ENCODE measurements at regions not wholly inside any gene's neighbourhood (a gene's known extent, or its start where the extent isn't known, plus 50 kb on each side); places are given as distances from the start of the nearest gene placed in this dataset.

DNA sequence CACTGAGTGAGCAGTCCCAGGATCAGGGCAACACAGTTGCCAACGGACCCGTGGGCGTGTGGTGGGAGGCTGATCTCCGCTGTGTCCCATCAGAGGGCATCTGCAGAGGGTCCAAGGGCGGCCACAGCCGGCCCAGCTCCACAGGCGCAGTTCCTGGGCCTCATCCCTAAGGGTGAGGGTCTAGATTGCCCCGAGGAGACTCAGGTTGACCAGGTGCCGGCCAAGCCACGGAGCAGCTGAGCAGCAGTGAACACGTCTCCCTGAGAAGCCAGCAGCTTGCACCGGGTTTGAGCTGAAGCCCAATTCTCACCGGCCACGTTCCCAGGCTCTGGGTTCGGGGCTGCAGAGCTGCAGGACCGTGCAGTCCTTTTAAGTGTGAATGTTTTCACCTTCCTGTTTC lies 58.8 kb upstream of the ADGRA1 start:
- H3K9ac ChIP-seq (ENCODE audit: low read length): no peak overlapping the region
- DNase-seq (ENCODE audit: low read depth, low spot score) (no peak), ATAC-seq (no peak)
- H3K4me1 ChIP-seq (ENCODE audit: control insufficient read depth in 1 of 2, insufficient read depth in 2 of 2, low read length in 2 of 2): no peaks in the 10 kb centered on the region
- no peaks in the 10 kb centered on the region for H3K79me2 ChIP-seq (ENCODE audit: insufficient read depth, low read length)
- H3K4me2 ChIP-seq (ENCODE audit: low read length): no peak overlapping the region
- no peak overlapping the region for H3K4me3 ChIP-seq (replicated peaks in 1 of 2; ENCODE audit: low read depth in 1 of 2, low read length in 2 of 2)
- H4K20me1 ChIP-seq (ENCODE audit: insufficient read depth): no peaks in the 10 kb centered on the region
- intact Hi-C loops (cut with micrococcal nuclease): no loop called here
- H3K9me2 ChIP-seq (ENCODE audit: insufficient read depth): no peaks in the 10 kb centered on the region
- TF ChIP-seq SP1 (IDR thresholded peaks at IDR 0.05; ENCODE audit: low read depth) (no peak), SIN3A (IDR thresholded peaks at IDR 0.05; ENCODE audit: low read depth) (no peak), YY1 (IDR thresholded peaks at IDR 0.05; ENCODE audit: extremely low read depth, insufficient replicate concordance, low read depth, low read length) (no peak), FOSL1 (IDR thresholded peaks at IDR 0.05; ENCODE audit: low read depth) (no peak), EZH2 (IDR thresholded peaks at IDR 0.05) (no peak), ELF1 (IDR thresholded peaks at IDR 0.05; ENCODE audit: borderline replicate concordance, low read depth) (no peak), JUND (IDR thresholded peaks at IDR 0.05) (no peak), TCF7L2 (IDR thresholded peaks at IDR 0.05; ENCODE audit: borderline replicate concordance, extremely low read depth, insufficient read depth, insufficient read length) (no peak), POLR2AphosphoS5 (IDR thresholded peaks at IDR 0.05; ENCODE audit: low read depth, low read length) (no peak), ZNF274 (IDR thresholded peaks at IDR 0.05; ENCODE audit: low read depth, low read length) (no peak), SRF (IDR thresholded peaks at IDR 0.05; ENCODE audit: low read depth) (no peak), ZFX (IDR thresholded peaks at IDR 0.05) (no peak)
- TF ChIP-seq, protein P1, sequence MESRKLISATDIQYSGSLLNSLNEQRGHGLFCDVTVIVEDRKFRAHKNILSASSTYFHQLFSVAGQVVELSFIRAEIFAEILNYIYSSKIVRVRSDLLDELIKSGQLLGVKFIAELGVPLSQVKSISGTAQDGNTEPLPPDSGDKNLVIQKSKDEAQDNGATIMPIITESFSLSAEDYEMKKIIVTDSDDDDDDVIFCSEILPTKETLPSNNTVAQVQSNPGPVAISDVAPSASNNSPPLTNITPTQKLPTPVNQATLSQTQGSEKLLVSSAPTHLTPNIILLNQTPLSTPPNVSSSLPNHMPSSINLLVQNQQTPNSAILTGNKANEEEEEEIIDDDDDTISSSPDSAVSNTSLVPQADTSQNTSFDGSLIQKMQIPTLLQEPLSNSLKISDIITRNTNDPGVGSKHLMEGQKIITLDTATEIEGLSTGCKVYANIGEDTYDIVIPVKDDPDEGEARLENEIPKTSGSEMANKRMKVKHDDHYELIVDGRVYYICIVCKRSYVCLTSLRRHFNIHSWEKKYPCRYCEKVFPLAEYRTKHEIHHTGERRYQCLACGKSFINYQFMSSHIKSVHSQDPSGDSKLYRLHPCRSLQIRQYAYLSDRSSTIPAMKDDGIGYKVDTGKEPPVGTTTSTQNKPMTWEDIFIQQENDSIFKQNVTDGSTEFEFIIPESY (IDR thresholded peaks at IDR 0.05; ENCODE audit: extremely low read depth, insufficient replicate concordance, low read length): no peak
- TF ChIP-seq, protein P2, sequence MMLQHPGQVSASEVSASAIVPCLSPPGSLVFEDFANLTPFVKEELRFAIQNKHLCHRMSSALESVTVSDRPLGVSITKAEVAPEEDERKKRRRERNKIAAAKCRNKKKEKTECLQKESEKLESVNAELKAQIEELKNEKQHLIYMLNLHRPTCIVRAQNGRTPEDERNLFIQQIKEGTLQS (IDR thresholded peaks at IDR 0.05): no peak
- TF ChIP-seq, protein P3, sequence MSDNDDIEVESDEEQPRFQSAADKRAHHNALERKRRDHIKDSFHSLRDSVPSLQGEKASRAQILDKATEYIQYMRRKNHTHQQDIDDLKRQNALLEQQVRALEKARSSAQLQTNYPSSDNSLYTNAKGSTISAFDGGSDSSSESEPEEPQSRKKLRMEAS (IDR thresholded peaks at IDR 0.05): no peak
- TF ChIP-seq, protein P4, sequence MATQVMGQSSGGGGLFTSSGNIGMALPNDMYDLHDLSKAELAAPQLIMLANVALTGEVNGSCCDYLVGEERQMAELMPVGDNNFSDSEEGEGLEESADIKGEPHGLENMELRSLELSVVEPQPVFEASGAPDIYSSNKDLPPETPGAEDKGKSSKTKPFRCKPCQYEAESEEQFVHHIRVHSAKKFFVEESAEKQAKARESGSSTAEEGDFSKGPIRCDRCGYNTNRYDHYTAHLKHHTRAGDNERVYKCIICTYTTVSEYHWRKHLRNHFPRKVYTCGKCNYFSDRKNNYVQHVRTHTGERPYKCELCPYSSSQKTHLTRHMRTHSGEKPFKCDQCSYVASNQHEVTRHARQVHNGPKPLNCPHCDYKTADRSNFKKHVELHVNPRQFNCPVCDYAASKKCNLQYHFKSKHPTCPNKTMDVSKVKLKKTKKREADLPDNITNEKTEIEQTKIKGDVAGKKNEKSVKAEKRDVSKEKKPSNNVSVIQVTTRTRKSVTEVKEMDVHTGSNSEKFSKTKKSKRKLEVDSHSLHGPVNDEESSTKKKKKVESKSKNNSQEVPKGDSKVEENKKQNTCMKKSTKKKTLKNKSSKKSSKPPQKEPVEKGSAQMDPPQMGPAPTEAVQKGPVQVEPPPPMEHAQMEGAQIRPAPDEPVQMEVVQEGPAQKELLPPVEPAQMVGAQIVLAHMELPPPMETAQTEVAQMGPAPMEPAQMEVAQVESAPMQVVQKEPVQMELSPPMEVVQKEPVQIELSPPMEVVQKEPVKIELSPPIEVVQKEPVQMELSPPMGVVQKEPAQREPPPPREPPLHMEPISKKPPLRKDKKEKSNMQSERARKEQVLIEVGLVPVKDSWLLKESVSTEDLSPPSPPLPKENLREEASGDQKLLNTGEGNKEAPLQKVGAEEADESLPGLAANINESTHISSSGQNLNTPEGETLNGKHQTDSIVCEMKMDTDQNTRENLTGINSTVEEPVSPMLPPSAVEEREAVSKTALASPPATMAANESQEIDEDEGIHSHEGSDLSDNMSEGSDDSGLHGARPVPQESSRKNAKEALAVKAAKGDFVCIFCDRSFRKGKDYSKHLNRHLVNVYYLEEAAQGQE (IDR thresholded peaks at IDR 0.05; ENCODE audit: low read depth): no peak
- TF ChIP-seq, protein P5, sequence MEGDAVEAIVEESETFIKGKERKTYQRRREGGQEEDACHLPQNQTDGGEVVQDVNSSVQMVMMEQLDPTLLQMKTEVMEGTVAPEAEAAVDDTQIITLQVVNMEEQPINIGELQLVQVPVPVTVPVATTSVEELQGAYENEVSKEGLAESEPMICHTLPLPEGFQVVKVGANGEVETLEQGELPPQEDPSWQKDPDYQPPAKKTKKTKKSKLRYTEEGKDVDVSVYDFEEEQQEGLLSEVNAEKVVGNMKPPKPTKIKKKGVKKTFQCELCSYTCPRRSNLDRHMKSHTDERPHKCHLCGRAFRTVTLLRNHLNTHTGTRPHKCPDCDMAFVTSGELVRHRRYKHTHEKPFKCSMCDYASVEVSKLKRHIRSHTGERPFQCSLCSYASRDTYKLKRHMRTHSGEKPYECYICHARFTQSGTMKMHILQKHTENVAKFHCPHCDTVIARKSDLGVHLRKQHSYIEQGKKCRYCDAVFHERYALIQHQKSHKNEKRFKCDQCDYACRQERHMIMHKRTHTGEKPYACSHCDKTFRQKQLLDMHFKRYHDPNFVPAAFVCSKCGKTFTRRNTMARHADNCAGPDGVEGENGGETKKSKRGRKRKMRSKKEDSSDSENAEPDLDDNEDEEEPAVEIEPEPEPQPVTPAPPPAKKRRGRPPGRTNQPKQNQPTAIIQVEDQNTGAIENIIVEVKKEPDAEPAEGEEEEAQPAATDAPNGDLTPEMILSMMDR (IDR thresholded peaks at IDR 0.05 in 2 of 3, conservative IDR thresholded peaks at IDR 0.05 in 1 of 3; ENCODE audit: borderline replicate concordance in 1 of 3, insufficient read depth in 1 of 3, low read depth in 2 of 3, low read length in 2 of 3): no peak
- no TSS peak for BruUV-seq (replicated peaks)
- no peaks in the 10 kb centered on the region for H3K9me3 ChIP-seq (ENCODE audit: control insufficient read depth in 1 of 2, insufficient read depth in 1 of 2, low read depth in 1 of 2, low read length in 2 of 2)
- H2AFZ ChIP-seq (ENCODE audit: low read depth, low read length, poor library complexity, severe bottlenecking): no peak overlapping the region
- no peaks in the 10 kb centered on the region for H3K27me3 ChIP-seq (ENCODE audit: insufficient read depth, low read length)
- POLR2A ChIA-PET: no interaction called here
- CTCF ChIA-PET: no interaction called here
- RAD21 ChIA-PET (ENCODE audit: low non-redundant PET in 1 of 2, low total read pairs in 2 of 2, uncharacterized antibody in 2 of 2, unreplicated experiment in 2 of 2): no interaction called here
- H3K36me3 ChIP-seq (ENCODE audit: control insufficient read depth in 1 of 2, insufficient read depth in 2 of 2, low read length in 2 of 2): no peaks in the 10 kb centered on the region
- H3K27ac ChIP-seq (ENCODE audit: low read depth, low read length): no peak overlapping the region
